Keratinocyte (primary cell): ENCODE measurements at regions not wholly inside any gene's neighbourhood (a gene's known extent, or its start where the extent isn't known, plus 50 kb on each side); places are given as distances from the start of the nearest gene placed in this dataset.

Source experiments
- DNase-seq: peaks from one replicate; pipeline ENCODE4 v3.0.0-alpha.2; 2011; ENCODE audit warnings: low read depth, missing footprints, low spot score
- FAIRE-seq: peaks from 2 replicates; lab custom pipeline; 2011; peaks lifted over from hg19 to GRCh38; lab: Jason Lieb, UNC
- H2AFZ ChIP-seq: 2 replicates; pipeline ENCODE4 v1.6.0; 2012; ENCODE audit warnings: low read length, control low read depth, inconsistent platforms; ENCODE audit not compliant: control insufficient read depth
- H3K27ac ChIP-seq: 2 replicates; pipeline ENCODE4 v1.5.1; 2011; ENCODE audit warnings: low read length; ENCODE audit not compliant: control insufficient read depth, insufficient read depth
- H3K27me3 ChIP-seq: 3 replicates; pipeline ENCODE4 v1.6.0; 2011; ENCODE audit warnings: low read length; ENCODE audit not compliant: control insufficient read depth, insufficient read depth; ENCODE audit errors: extremely low read depth
- H3K36me3 ChIP-seq, 2 experiments: 2 replicates in 1 of 2; 3 replicates in 1 of 2; pipeline ENCODE4 v1.5.1; 2011; ENCODE audit warnings: low read length in 2 of 2, mild to moderate bottlenecking in 1 of 2; ENCODE audit not compliant: control insufficient read depth in 2 of 2, insufficient read depth in 2 of 2; ENCODE audit errors: extremely low read depth in 1 of 2
- H3K4me1 ChIP-seq: 3 replicates; pipeline ENCODE4 v1.5.1; 2011; ENCODE audit warnings: low read length; ENCODE audit not compliant: control insufficient read depth, insufficient read depth; ENCODE audit errors: extremely low read depth
- H3K4me2 ChIP-seq: 3 replicates; pipeline ENCODE4 v1.6.0; 2011; ENCODE audit warnings: low read depth, low read length; ENCODE audit not compliant: control insufficient read depth, insufficient read depth; ENCODE audit errors: extremely low read depth
- H3K4me3 ChIP-seq, 3 experiments: fragments of 200-600 bp in 1 of 3; sonication (generic) in 1 of 3; 2 replicates in 2 of 3; 3 replicates in 1 of 3; pipeline ENCODE4 v1.5.1; 2011 to 2016; ENCODE audit warnings: low read length in 3 of 3, mild to moderate bottlenecking in 3 of 3, control low read depth in 2 of 3, inconsistent platforms in 1 of 3, low read depth in 1 of 3, mixed read lengths in 1 of 3, mixed run types in 1 of 3, moderate library complexity in 1 of 3; ENCODE audit not compliant: control insufficient read depth in 2 of 3, insufficient read depth in 2 of 3; ENCODE audit errors: extremely low read depth in 1 of 3
- H3K79me2 ChIP-seq: 2 replicates; pipeline ENCODE4 v1.6.0; 2012; ENCODE audit warnings: low read length; ENCODE audit not compliant: control insufficient read depth, insufficient read depth
- H3K9ac ChIP-seq: 3 replicates; pipeline ENCODE4 v1.6.0; 2011; ENCODE audit warnings: low read length; ENCODE audit not compliant: control insufficient read depth, insufficient read depth; ENCODE audit errors: extremely low read depth
- H3K9me1 ChIP-seq: 3 replicates; pipeline ENCODE4 v1.6.0; 2011; ENCODE audit warnings: low read length; ENCODE audit not compliant: control insufficient read depth, insufficient read depth; ENCODE audit errors: extremely low read depth
- H3K9me3 ChIP-seq: 2 replicates; pipeline ENCODE4 v1.5.1; 2012; ENCODE audit warnings: low read depth, low read length; ENCODE audit not compliant: control insufficient read depth
- H4K20me1 ChIP-seq: 3 replicates; pipeline ENCODE4 v1.6.0; 2011; ENCODE audit warnings: low read length; ENCODE audit not compliant: control insufficient read depth, insufficient read depth; ENCODE audit errors: extremely low read depth
- EZH2 ChIP-seq: IDR thresholded peaks from one replicate; pipeline ENCODE4 v1.6.1; 2012; ENCODE audit warnings: inconsistent platforms, mild to moderate bottlenecking, low read length, moderate library complexity
- dilution Hi-C: fragments of 300-500 bp; cut with MboI; formaldehyde crosslinking; loops from one replicate; pipeline ENCODE4 v1.7.0; 2020; ENCODE audit warnings: low sequenced_read_pairs; ENCODE audit not compliant: extremely low pct_ligation_motif_present
- TF ChIP-seq, protein P1 (sequence below), 3 experiments: IDR thresholded peaks in 1 of 3; conservative IDR thresholded peaks in 1 of 3; optimal IDR thresholded peaks in 1 of 3; 2 replicates in 2 of 3; 3 replicates in 1 of 3; pipeline versions ENCODE3 to v1.5.1; 2011; ENCODE audit warnings: low read length in 3 of 3, mild to moderate bottlenecking in 3 of 3, moderate library complexity in 2 of 3, control low read depth in 1 of 3, inconsistent platforms in 1 of 3; ENCODE audit not compliant: insufficient read depth in 2 of 3; ENCODE audit errors: extremely low read depth in 1 of 3

- Histone ChIP-seq H3K79me2 (no peaks in the 10 kb centered on the region), H3K27me3 (peaks cover 4% of the 10 kb centered on the region), H3K4me2 (no peak overlapping the region), H3K9ac (no peak overlapping the region), H3K4me3 (no peak overlapping the region), H4K20me1 (no peaks in the 10 kb centered on the region), H3K27ac (no peak overlapping the region), H3K36me3 (no peaks in the 10 kb centered on the region), H3K9me1 (no peaks in the 10 kb centered on the region), H3K4me1 (no peaks in the 10 kb centered on the region), H3K9me3 (no peaks in the 10 kb centered on the region), H2AFZ (no peak overlapping the region)
- no peak for DNase-seq
- TF ChIP-seq, protein P1, sequence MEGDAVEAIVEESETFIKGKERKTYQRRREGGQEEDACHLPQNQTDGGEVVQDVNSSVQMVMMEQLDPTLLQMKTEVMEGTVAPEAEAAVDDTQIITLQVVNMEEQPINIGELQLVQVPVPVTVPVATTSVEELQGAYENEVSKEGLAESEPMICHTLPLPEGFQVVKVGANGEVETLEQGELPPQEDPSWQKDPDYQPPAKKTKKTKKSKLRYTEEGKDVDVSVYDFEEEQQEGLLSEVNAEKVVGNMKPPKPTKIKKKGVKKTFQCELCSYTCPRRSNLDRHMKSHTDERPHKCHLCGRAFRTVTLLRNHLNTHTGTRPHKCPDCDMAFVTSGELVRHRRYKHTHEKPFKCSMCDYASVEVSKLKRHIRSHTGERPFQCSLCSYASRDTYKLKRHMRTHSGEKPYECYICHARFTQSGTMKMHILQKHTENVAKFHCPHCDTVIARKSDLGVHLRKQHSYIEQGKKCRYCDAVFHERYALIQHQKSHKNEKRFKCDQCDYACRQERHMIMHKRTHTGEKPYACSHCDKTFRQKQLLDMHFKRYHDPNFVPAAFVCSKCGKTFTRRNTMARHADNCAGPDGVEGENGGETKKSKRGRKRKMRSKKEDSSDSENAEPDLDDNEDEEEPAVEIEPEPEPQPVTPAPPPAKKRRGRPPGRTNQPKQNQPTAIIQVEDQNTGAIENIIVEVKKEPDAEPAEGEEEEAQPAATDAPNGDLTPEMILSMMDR (optimal IDR thresholded peaks at IDR 0.05 in 1 of 3, IDR thresholded peaks at IDR 0.05 in 1 of 3, conservative IDR thresholded peaks at IDR 0.05 in 1 of 3; ENCODE audit: extremely low read depth in 1 of 3, insufficient read depth in 2 of 3, low read length in 3 of 3), result no peak
- TF ChIP-seq EZH2, result no peak
- no peak for FAIRE-seq
- dilution Hi-C loops, result no loop called here
Observed at GRCh38 chr5:175357995-175358394, 86.0 kb downstream of the DRD1 start.

GRCh38 chr5:175356428-175356827, 87.6 kb downstream of the DRD1 start:
- dilution Hi-C loops, result no loop called here
- no peak overlapping the region for H3K27ac ChIP-seq
- H3K27me3 ChIP-seq, result no peaks in the 10 kb centered on the region
- no peak overlapping the region for H3K9ac ChIP-seq
- TF ChIP-seq EZH2, result no peak
- TF ChIP-seq, protein P1 (optimal IDR thresholded peaks at IDR 0.05 in 1 of 3, IDR thresholded peaks at IDR 0.05 in 1 of 3, conservative IDR thresholded peaks at IDR 0.05 in 1 of 3; ENCODE audit: extremely low read depth in 1 of 3, insufficient read depth in 2 of 3, low read length in 3 of 3), result no peak
- no peaks in the 10 kb centered on the region for H3K79me2 ChIP-seq
- no peaks in the 10 kb centered on the region for H3K36me3 ChIP-seq
- H2AFZ ChIP-seq, result no peak overlapping the region
- FAIRE-seq (no peak), DNase-seq (no peak)
- no peaks in the 10 kb centered on the region for H3K9me1 ChIP-seq
- H3K4me2 ChIP-seq, result no peak overlapping the region
- H4K20me1 ChIP-seq, result no peaks in the 10 kb centered on the region
- no peaks in the 10 kb centered on the region for H3K9me3 ChIP-seq
- H3K4me1 ChIP-seq, result no peaks in the 10 kb centered on the region
- no peak overlapping the region for H3K4me3 ChIP-seq
